ENCODE measurements at regions not wholly inside any gene's neighbourhood (a gene's known extent, or its start where the extent isn't known, plus 50 kb on each side); places are given as distances from the start of the nearest gene placed in this dataset.

- no peak for TF ChIP-seq CTCF (IDR thresholded peaks at IDR 0.05)
- TF ChIP-seq EP300 (IDR thresholded peaks at IDR 0.05) = no peak
- no peak for TF ChIP-seq POLR2A (IDR thresholded peaks at IDR 0.05)
Measured at GRCh38 chr1:244288663-244289062, 163.0 kb downstream of the ADSS2 start.
